ENCODE measurements at regions not wholly inside any gene's neighbourhood (a gene's known extent, or its start where the extent isn't known, plus 50 kb on each side); places are given as distances from the start of the nearest gene placed in this dataset.
"Not testable (repeated sequence)": the region's sequence is repeated elsewhere in the genome, so short reads cannot be mapped to it uniquely, and the experiment has no call there.

DNA sequence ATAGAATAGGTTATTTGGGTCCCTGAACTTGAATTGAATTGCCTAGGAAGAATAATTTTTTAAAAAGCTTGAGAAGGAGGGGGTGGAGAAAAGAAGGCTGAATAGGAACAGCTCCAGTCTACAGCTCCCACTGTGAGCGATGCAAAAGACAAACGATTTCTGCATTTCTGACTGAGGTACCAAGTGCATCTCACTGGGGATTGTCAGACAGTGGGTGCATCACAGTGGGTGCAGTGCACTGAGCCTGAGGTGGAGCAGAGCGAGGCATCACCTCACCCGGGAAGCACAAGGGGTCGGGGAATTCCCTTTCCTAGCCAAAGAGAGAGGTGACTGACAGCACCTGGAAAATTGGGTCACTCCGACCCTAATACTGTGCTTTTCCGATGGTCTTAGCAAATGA lies 782.2 kb upstream of the RGMB start:
- H3K27ac ChIP-seq (replicated peaks in 1 of 4) = no peak overlapping the region
- no peaks in the 10 kb centered on the region for H3K4me1 ChIP-seq
- no peaks in the 10 kb centered on the region for H3K9me3 ChIP-seq
- no peaks in the 10 kb centered on the region for H3K27me3 ChIP-seq
- no peak overlapping the region for H3K4me3 ChIP-seq
- intact Hi-C loops (cut with DNase I) = no loop called here
- TF ChIP-seq, protein P1, sequence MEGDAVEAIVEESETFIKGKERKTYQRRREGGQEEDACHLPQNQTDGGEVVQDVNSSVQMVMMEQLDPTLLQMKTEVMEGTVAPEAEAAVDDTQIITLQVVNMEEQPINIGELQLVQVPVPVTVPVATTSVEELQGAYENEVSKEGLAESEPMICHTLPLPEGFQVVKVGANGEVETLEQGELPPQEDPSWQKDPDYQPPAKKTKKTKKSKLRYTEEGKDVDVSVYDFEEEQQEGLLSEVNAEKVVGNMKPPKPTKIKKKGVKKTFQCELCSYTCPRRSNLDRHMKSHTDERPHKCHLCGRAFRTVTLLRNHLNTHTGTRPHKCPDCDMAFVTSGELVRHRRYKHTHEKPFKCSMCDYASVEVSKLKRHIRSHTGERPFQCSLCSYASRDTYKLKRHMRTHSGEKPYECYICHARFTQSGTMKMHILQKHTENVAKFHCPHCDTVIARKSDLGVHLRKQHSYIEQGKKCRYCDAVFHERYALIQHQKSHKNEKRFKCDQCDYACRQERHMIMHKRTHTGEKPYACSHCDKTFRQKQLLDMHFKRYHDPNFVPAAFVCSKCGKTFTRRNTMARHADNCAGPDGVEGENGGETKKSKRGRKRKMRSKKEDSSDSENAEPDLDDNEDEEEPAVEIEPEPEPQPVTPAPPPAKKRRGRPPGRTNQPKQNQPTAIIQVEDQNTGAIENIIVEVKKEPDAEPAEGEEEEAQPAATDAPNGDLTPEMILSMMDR (IDR thresholded peaks at IDR 0.05) = no peak
- TF ChIP-seq EP300 (IDR thresholded peaks at IDR 0.05) = no peak
- no peak for TF ChIP-seq POLR2AphosphoS5 (IDR thresholded peaks at IDR 0.05)
- TF ChIP-seq POLR2A (IDR thresholded peaks at IDR 0.05; ENCODE audit: low read depth) = no peak
- WGBS = 93% methylated on average over 7 of the region's 7 CpGs
- no peak for DNase-seq (ENCODE audit: extremely low spot score)
- H3K36me3 ChIP-seq = no peaks in the 10 kb centered on the region

DNA sequence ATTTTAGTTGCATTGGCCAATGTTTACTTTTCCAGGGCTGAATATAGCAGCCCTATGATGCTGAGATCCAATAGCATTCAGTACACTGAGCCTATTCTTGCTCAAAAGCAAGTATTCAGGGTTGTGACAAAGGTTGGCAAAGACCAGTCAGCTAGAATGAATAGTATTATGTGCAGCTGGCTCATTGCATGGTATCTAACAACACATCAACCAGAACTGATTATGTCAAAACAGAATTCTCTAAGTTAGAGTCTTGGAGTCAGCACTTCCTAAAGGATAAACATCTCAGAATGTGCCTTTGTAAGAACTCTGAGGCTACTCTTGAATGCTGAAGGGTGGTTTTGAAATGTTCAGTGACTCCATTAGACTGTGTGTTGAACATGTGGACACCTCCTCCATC lies 774.5 kb upstream of the RGMB start:
- no peaks in the 10 kb centered on the region for H3K27me3 ChIP-seq
- intact Hi-C loops (cut with DNase I) = no loop called here
- no peak for DNase-seq (ENCODE audit: extremely low spot score)
- no peaks in the 10 kb centered on the region for H3K9me3 ChIP-seq
- no peak overlapping the region for H3K27ac ChIP-seq (replicated peaks in 1 of 4)
- no peaks in the 10 kb centered on the region for H3K36me3 ChIP-seq
- no peak for TF ChIP-seq POLR2A (IDR thresholded peaks at IDR 0.05; ENCODE audit: low read depth)
- no peak for TF ChIP-seq EP300 (IDR thresholded peaks at IDR 0.05)
- TF ChIP-seq, protein P1 (IDR thresholded peaks at IDR 0.05) = no peak
- TF ChIP-seq POLR2AphosphoS5 (IDR thresholded peaks at IDR 0.05) = no peak
- no peak overlapping the region for H3K4me3 ChIP-seq
- H3K4me1 ChIP-seq = peaks cover 0 to 17% (median 11%) of the 10 kb centered on the region in 4 donors

DNA sequence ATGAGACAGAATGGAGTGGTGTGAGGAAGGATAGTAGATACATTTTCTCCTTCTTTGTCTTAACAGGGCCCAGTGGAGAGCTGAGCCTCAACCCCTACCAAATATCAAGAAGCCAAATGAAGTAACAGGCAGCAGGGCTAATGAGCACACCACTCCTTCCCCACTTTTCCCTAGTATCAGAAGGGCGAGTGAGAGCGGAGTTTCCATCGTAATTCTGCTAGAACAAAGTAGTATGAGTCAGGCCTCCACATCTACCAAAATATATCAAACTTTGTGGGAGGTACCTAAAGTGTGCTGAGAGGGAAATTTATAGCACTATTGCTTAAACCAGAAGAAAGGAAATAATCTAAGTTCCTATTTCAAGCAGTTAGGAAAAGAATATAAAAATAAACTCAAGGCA lies 769.0 kb upstream of the RGMB start:
- Histone ChIP-seq H3K27me3 (no peaks in the 10 kb centered on the region), H3K4me3 (no peak overlapping the region), H3K9me3 (no peaks in the 10 kb centered on the region), H3K36me3 (no peaks in the 10 kb centered on the region), H3K27ac (replicated peaks in 1 of 4) (no peak overlapping the region), H3K4me1 (peaks cover 0 to 2% (median 0%) of the 10 kb centered on the region in 4 donors)
- intact Hi-C loops (cut with DNase I) = no loop called here
- 95% methylated on average over 3 of the region's 3 CpGs for WGBS
- DNase-seq (ENCODE audit: extremely low spot score) = no peak
- TF ChIP-seq POLR2A (IDR thresholded peaks at IDR 0.05; ENCODE audit: low read depth) (no peak), POLR2AphosphoS5 (IDR thresholded peaks at IDR 0.05) (no peak), EP300 (IDR thresholded peaks at IDR 0.05) (no peak)
- TF ChIP-seq, protein P1 (IDR thresholded peaks at IDR 0.05) = no peak

DNA sequence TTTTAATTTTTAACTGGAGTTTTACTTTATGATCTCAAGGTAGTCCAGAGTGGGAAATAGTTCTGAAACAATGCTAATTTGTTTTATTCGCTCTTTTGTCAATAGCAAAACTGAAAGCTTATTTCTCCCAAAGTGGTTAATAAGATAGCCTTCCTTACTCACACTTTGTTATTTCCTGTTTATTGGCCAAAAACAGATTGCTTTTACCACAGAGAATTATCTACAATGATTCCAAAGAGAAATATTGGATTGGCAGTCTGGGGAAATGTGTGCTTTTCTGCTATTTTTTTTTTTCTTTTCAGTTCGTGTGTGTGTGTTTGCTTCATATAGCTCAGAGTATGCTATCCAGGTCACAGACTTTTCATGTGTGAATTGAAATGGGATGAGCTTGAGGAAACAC lies 756.7 kb upstream of the RGMB start:
- WGBS = 73% methylated on average over 2 of the region's 2 CpGs
- intact Hi-C loops (cut with DNase I) = no loop called here
- H3K27ac ChIP-seq (replicated peaks in 1 of 4) = no peak overlapping the region
- no peaks in the 10 kb centered on the region for H3K27me3 ChIP-seq
- DNase-seq (ENCODE audit: extremely low spot score) = no peak
- no peaks in the 10 kb centered on the region for H3K9me3 ChIP-seq
- H3K36me3 ChIP-seq = no peaks in the 10 kb centered on the region
- TF ChIP-seq EP300 (IDR thresholded peaks at IDR 0.05) (no peak), POLR2AphosphoS5 (IDR thresholded peaks at IDR 0.05) (no peak), POLR2A (IDR thresholded peaks at IDR 0.05; ENCODE audit: low read depth) (no peak)
- TF ChIP-seq, protein P1 (IDR thresholded peaks at IDR 0.05) = no peak
- peaks cover 0 to 9% (median 4%) of the 10 kb centered on the region in 4 donors for H3K4me1 ChIP-seq
- no peak overlapping the region for H3K4me3 ChIP-seq

DNA sequence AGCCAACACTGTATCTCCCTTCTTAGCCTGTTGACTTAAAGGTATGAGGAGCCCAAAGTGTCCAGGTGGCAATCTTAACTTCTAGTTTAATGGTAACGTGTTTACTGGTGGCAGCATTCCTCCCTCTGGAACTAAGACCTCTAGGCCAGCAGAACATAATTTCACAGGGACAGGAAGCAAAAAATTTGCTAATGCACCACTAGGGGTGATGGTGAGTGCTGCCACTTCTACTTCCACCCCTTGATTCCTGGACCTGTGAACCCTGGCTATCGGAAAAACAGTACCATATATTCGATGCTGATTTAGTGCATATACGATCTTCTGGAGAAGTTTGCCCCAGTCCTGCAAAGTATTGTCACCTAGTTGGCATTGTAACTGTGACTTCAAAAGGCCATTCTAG lies 743.2 kb upstream of the RGMB start:
- H3K9me3 ChIP-seq; DNase-seq (ENCODE audit: extremely low spot score); H3K4me1 ChIP-seq; H3K27me3 ChIP-seq; H3K27ac ChIP-seq (replicated peaks in 1 of 4); H3K4me3 ChIP-seq; intact Hi-C loops (cut with DNase I); H3K36me3 ChIP-seq: not testable (repeated sequence)
- WGBS = 91% methylated on average over 4 of the region's 4 CpGs

DNA sequence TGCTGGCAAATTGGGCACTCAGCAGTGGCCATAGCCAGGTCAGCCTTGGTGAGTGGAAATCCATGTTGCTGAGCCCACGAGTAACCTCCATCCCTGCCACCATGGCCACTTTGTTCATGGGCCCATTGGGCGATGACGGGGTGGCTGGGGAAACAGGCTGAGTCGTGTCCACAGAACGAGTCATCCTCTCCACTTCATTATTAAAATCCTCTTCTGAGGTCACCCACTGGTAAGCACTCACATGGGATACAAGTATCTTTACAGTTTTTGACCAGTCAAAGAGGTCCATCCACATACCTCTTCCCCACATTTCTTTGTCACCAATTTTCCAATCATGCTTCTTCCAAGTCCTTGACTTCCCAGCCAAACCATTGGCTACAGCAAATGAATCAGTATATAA lies 742.4 kb upstream of the RGMB start:
- H3K36me3 ChIP-seq; DNase-seq (ENCODE audit: extremely low spot score); H3K9me3 ChIP-seq; H3K27me3 ChIP-seq; H3K27ac ChIP-seq (replicated peaks in 1 of 4); H3K4me3 ChIP-seq; intact Hi-C loops (cut with DNase I); H3K4me1 ChIP-seq: not testable (repeated sequence)
- WGBS = 89% methylated on average over 5 of the region's 5 CpGs
